Embryonic facial prominence (tissue), 1 donor: ENCODE measurements at regions not wholly inside any gene's neighbourhood (a gene's known extent, or its start where the extent isn't known, plus 50 kb on each side); places are given as distances from the start of the nearest gene placed in this dataset.

Experiments used
- DNase-seq: peaks from one replicate; pipeline ENCODE4 v3.0.0-alpha.2; 2016; ENCODE audit errors: extremely low spot score

DNA sequence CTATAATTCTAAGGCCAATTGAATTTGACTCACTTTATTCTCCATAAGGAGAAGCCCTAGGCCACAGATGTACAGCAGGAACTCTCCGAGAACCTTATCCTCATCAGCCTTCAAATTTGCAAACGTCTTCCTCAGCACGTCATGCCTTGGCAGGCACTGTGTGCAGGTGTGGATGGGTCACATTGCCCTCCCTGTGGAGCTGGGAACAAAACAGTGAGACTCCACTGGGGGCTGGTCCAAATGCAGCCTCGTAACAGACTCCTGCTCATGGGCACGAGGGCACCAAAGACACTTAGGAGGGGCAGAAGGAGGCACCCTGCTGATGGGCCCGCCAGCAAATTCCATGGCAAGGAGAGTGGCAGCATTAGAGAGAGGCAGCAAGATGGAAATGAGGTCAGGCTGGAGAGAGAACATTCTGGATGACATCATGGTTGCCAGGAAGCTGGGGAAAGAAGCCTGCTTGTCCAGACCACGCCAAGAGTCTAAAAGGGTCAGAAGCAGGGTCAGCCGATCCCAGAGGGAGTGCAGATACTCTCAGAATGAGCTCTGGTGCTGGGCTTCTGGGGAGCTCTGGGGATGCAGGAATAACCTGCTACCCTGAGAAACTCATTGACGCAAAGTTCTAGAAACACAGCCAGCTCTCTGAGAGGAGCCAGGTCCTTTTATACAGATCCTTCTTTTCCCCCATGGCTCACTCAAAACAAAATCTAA, 242.2 kb downstream of the B3GLCT start:
- DNase-seq, result no peak

DNA sequence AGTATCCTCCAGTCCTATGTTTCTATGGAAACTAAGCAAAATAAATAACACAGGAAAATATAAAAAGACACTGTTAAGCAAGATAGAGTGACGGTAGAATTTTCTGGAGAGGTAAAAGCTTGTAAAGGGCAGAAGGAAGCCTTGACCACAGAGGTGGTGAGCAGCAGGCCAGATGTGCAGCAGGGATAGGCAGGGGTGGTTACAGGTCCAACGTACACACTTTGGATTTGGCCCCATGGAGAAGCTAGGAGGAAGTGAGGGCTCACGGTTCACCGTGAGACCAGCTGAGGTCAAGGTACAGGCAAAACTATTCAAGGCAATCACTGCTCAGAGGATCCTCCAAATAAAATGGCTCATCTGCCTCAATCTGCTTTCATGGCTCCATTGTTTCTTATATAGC, 242.8 kb downstream of the B3GLCT start:
- no peak for DNase-seq

DNA sequence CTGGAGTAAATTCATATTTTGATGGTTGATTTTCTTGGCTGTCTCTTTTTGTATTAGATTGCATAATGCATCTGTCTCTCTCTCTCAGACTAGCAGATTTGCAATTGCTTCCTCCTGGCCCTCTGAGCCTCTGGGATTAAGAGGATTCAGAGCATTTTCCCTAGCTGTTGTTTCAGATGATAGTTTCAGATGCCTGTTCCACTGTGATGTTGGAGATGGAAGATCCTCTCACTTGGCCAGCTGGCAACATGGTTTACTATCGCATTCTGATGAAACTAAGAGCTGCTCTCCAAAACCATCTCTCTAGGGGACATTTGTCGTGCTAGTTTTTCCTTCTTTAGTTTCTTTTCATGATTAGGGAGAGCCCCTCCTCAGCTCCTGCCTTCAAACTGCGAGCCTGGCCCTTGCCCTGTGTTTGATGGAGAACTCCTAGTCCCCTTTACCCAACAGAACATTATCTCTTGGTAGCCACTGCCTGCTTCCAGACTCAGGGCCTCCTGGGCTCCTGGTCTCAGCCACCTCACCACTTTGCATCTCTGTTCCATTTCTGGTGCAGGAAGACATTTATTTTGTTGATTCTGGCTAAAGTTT, 244.6 kb downstream of the B3GLCT start:
- no peak for DNase-seq

- no peak for DNase-seq
Measured at GRCh38 chr13:31452525-31452924, 252.8 kb downstream of the B3GLCT start.

DNA sequence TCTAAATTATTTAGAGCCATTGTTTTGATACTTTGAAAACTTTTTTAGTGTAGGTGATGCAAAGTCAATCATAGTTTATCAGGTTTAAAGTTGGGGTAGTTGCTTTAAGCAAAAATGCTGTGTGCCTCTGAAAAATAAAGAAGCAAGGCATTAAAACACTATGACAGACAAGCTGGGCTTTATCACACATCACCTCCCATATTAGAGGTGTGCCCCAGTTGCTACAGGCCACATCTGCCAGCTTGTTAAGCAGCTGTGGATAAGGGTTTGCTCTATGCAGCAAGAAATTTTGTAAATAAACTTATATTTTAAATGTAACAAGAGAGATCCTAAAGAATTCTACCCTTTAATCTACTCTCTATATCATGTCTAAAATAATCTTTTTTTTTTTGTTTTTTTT, 255.8 kb downstream of the B3GLCT start:
- no peak for DNase-seq

DNA sequence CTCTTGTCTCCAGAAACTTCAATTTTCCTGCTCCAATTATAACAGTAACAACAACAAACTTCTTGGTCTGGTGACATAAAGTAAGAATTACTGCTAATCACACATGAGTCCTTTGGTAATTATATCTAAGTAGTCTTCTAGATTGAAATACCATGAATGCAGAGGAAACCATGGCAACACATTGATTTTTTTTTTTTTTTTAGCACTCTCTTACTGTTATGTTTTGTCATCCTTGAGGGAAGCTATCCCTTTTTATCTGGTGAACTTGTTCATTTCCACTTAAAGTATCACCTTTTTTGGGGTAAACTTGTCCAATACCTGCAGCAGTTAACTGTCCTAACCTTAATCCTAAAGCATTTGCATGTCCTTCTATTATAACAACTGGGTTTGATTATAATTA, 256.3 kb downstream of the B3GLCT start:
- no peak for DNase-seq

GRCh38 chr13:31460061-31460460, 260.3 kb downstream of the B3GLCT start:
- no peak for DNase-seq

DNA sequence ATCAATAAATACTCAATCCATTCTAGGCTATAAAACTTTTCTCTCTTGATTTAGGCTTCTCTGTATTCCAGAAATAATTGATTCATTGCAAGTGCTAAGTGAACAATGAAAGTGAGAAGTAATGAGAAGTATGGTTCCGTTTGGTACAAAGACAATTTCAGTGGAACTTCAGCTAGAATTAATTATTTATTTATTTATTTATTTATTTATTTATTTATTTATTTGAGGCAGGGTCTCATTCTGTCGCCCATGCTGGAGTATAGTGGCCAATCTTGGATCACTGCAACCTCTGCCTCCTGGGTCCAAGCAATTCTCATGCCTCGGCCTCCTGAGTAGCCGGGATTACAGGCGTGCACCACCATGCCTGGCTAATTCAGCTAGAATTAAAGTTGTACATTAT, 262.1 kb downstream of the B3GLCT start:
- DNase-seq, result no peak

GRCh38 chr13:31462766-31463165, 263.0 kb downstream of the B3GLCT start:
- no peak for DNase-seq

- no peak for DNase-seq
Measured at GRCh38 chr13:31468114-31468902, 268.5 kb downstream of the B3GLCT start.

DNA sequence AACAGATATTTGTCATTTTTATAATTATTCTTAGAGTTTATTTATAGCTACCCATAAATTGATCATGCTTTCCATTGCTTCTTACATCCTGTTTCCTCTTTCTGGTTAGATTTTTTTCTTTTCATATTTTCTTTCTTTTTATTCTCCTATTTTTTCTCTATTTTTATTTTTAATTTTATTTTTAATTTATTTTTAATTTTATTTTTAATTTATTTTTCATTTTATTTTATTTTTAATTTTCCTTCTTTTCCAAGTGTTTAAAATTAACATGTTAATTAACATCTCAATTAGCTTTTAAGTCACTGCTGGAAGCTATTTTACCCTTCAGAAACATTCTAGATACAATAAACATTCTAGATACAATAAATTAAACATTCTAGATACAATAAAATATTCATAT, 269.6 kb downstream of the B3GLCT start:
- no peak for DNase-seq

GRCh38 chr13:31476266-31476665, 263.1 kb upstream of the RXFP2 start:
- DNase-seq, result no peak

DNA sequence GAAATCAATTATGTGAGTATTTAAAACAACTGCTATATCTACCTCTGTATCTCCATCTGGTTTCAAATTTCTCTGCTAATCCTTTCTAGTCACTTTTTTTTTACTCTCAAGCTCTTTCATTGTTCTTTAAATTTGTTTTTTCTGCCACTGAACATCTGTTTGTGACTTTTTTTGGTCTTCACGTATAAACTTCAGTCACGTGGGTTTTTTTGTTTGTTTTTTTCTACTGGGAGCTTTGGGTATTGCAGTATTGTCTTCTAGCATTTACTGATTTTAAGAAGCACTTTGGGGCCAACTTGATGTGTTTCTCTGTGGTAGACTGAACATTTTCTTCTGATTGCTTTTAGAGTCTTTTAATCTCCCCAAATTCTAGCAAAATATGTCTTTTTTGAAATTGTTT, 262.6 kb upstream of the RXFP2 start:
- DNase-seq, result no peak

GRCh38 chr13:31477961-31478360, 261.4 kb upstream of the RXFP2 start:
- no peak for DNase-seq

DNA sequence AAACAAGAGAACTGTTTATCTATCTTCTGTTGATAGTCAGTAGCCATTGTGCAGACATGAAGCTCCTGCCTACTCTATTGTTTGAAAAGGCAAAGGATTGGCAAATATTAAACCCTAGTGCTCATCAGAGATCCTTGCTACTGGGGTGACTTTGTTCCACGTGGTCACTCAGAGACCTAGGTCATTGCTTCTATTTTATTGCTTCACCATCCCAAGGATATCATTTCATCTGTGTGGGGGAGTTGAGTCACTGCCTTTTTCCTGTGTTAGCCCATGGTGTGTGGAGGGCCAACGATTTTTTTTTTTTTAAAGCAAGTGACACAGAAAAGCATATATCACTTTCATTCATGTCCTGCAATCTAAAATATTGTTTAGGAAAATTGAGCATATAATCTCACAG, 254.1 kb upstream of the RXFP2 start:
- DNase-seq, result no peak

GRCh38 chr13:31485651-31486051, 253.7 kb upstream of the RXFP2 start:
- no peak for DNase-seq

GRCh38 chr13:31495336-31495735, 244.0 kb upstream of the RXFP2 start:
- DNase-seq, result no peak

DNA sequence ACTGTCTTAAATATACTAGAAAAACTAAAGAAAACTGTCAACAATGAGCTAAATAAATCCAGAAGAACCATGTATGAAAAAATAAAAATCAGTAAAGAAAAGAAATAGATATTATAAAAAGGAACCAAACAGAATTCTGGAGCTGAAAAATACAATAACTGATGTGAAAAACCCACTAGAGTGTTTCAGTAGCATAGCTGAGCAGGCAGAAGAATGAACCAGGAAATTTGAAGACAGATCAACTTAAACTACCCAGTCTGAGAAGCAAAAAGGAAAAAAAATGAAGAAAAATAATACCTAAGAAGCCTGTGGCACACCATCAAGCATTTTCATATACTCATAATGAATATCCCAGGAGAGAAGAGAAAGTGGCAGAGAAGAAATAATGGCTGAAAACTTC, 240.1 kb upstream of the RXFP2 start:
- DNase-seq, result no peak

DNA sequence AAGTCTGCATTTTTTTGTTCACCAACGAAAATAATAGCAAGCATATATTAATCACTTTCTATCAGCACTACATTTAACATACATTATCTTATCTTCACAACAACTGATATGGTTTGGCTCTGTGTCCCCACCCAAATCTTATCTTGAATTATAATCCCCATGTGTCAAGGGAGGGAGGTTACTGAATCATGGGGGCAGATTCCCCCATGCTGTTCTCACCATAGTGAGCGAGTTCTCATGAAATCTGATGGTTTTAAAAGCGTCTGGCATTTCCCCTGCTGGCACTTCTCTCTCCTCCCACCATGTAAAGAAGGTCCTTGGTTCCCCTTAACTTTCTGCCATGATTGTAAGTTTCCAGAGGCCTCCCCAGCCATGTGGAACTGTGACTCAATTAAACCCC, 235.7 kb upstream of the RXFP2 start:
- DNase-seq, result no peak

DNA sequence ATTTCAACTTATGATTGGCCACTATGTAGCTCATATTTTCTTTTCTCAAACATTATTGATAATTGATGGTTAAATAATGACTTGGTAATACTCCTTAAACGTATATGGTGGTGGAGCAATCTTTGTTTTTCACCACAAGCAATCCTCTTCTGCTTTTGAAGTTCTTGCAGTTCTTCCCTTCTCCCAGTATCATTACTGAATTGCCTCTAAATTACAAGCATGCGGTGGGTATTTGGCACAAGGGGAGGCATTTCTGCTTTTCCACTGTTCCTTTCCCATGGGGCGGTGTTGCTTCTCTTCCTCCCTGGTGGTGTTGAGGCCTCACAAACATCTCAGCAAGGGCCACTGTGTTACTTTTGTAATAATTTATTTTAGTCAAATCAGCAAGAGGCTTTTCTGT, 234.4 kb upstream of the RXFP2 start:
- DNase-seq, result no peak

GRCh38 chr13:31512331-31512730, 227.0 kb upstream of the RXFP2 start:
- no peak for DNase-seq

GRCh38 chr13:31514932-31515331, 224.4 kb upstream of the RXFP2 start:
- DNase-seq, result no peak

GRCh38 chr13:31515427-31515826, 223.9 kb upstream of the RXFP2 start:
- no peak for DNase-seq
